ENCODE measurements at regions not wholly inside any gene's neighbourhood (a gene's known extent, or its start where the extent isn't known, plus 50 kb on each side); places are given as distances from the start of the nearest gene placed in this dataset.

DNA sequence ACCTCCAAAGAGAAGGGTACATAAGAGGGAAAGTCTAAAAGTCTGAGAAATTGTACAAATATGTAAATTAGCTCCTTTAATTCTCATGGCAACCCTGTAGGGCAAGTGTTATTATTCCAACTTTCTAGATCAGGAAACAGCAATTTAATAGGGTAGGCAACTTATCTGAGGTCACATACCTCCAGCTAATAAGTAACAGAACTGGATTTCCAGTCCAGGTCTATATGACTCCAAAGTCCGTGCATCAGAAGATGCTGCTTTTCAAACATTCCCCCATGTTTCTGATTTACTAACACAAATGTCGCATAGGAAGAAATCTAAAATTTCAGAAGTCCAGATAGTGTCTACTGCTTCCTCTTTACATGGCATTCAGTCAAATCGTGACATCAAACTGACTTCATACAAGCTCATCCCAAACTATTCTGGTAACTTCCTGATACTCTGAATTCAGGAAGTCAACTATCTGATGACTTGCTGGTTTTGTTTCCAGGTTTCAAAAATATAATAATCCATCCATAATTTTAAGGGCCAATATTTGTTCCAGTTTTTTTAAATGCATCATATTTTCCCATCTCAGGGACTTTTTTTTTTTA is 419.3 kb upstream of the ACVR2A start:
- TF ChIP-seq, protein P1, sequence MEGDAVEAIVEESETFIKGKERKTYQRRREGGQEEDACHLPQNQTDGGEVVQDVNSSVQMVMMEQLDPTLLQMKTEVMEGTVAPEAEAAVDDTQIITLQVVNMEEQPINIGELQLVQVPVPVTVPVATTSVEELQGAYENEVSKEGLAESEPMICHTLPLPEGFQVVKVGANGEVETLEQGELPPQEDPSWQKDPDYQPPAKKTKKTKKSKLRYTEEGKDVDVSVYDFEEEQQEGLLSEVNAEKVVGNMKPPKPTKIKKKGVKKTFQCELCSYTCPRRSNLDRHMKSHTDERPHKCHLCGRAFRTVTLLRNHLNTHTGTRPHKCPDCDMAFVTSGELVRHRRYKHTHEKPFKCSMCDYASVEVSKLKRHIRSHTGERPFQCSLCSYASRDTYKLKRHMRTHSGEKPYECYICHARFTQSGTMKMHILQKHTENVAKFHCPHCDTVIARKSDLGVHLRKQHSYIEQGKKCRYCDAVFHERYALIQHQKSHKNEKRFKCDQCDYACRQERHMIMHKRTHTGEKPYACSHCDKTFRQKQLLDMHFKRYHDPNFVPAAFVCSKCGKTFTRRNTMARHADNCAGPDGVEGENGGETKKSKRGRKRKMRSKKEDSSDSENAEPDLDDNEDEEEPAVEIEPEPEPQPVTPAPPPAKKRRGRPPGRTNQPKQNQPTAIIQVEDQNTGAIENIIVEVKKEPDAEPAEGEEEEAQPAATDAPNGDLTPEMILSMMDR (IDR thresholded peaks at IDR 0.05): no peak
- TF ChIP-seq POLR2A (IDR thresholded peaks at IDR 0.05): no peak
- no peak for TF ChIP-seq EP300 (IDR thresholded peaks at IDR 0.05)
- no peak for TF ChIP-seq POLR2AphosphoS5 (IDR thresholded peaks at IDR 0.05)

Data from suprapubic skin (tissue), 4 donors.